Transverse colon (tissue), 4 donors: ENCODE measurements at regions not wholly inside any gene's neighbourhood (a gene's known extent, or its start where the extent isn't known, plus 50 kb on each side); places are given as distances from the start of the nearest gene placed in this dataset.

Source experiments
- DNase-seq: peaks from one replicate; pipeline ENCODE4 v3.0.0-alpha.2; 2019
- H3K27ac ChIP-seq, 4 donors: fragments of 200-600 bp; sonication (generic); 2 replicates each; pipeline ENCODE4 v1.5.1; 2016 to 2018; ENCODE audit warnings: inconsistent platforms in 4 of 4
- H3K27me3 ChIP-seq: fragments of 200-600 bp; sonication (generic); 2 replicates; pipeline ENCODE4 v1.5.1; 2017; ENCODE audit warnings: inconsistent platforms
- H3K36me3 ChIP-seq, 4 donors: fragments of 200-600 bp; sonication (generic); 2 replicates each; pipeline ENCODE4 v1.5.1; 2017 to 2019; ENCODE audit warnings: inconsistent platforms in 4 of 4
- H3K4me1 ChIP-seq, 4 donors: fragments of 200-600 bp; sonication (generic); 2 replicates each; pipeline ENCODE4 v1.5.1; 2017 to 2020; ENCODE audit warnings: inconsistent platforms in 4 of 4
- H3K4me3 ChIP-seq, 4 donors: fragments of 200-600 bp; sonication (generic); 1 replicate in 1 of 4; 2 replicates in 3 of 4; pipeline versions ENCODE4 v1.5.1 to v1.6.1; 2017 to 2019; ENCODE audit warnings: inconsistent platforms in 4 of 4
- H3K9me3 ChIP-seq, 2 donors: fragments of 200-600 bp; sonication (generic); 2 replicates each; pipeline ENCODE4 v1.5.1; 2017 to 2019; ENCODE audit warnings: inconsistent platforms in 2 of 2
- CTCF ChIP-seq, 5 experiments: fragments of 200-600 bp in 3 of 5; fragments of 450-650 bp in 2 of 5; sonication (generic) in 3 of 5; IDR thresholded peaks; 1 replicate in 2 of 5; 2 replicates in 3 of 5; pipeline ENCODE4 v1.5.1; 2016 to 2017; ENCODE audit warnings: antibody characterized with exemption in 5 of 5, inconsistent platforms in 3 of 5, mild to moderate bottlenecking in 2 of 5, moderate library complexity in 1 of 5
- EP300 ChIP-seq: sonication (generic); formaldehyde crosslinking; IDR thresholded peaks from one replicate; pipeline ENCODE4 v1.6.1; 2017; ENCODE audit warnings: antibody characterized with exemption, low read depth
- POLR2A ChIP-seq: fragments of 450-650 bp; IDR thresholded peaks from one replicate; pipeline ENCODE4 v1.6.1; 2016; ENCODE audit warnings: antibody characterized with exemption, mild to moderate bottlenecking, moderate library complexity
- POLR2AphosphoS5 ChIP-seq, 3 donors: sonication (generic); formaldehyde crosslinking; IDR thresholded peaks; one replicate each; pipeline ENCODE4 v1.6.1; 2016; ENCODE audit warnings: antibody characterized with exemption in 3 of 3
- WGBS, 2 donors: methylation state at CpG; one replicate each; pipeline ENCODE4 v1.1.5; 2018; ENCODE audit warnings: low coverage in 1 of 2; 5-methylcytosine and 5-hydroxymethylcytosine counted together
- in situ Hi-C, 4 donors: fragments of 200-750 bp; cut with MboI; loops; one replicate each; pipeline versions ENCODE4 v1.15.0 to v1.15.1; 2017; ENCODE audit warnings: low sequenced_read_pairs in 3 of 4, low pct_ligation_motif_present in 1 of 4, low pct_unique_long_range_greater_than_20kb in 1 of 4
- intact Hi-C: fragments of 100-400 bp; cut with DNase I; formaldehyde crosslinking; loops from one replicate; pipeline ENCODE4 v1.15.1; 2023; ENCODE audit warnings: low total_unique reads

- Histone ChIP-seq H3K36me3 (no peaks in the 10 kb centered on the region), H3K4me3 (no peak overlapping the region), H3K9me3 (no peaks in the 10 kb centered on the region), H3K27ac (no peak overlapping the region), H3K4me1 (no peaks in the 10 kb centered on the region), H3K27me3 (no peaks in the 10 kb centered on the region)
- DNase-seq = no peak
- 70 to 80% methylated on average over 3 of the region's 3 CpGs for WGBS, 2 donors
- TF ChIP-seq EP300 = no peak
- TF ChIP-seq CTCF (IDR thresholded peaks at IDR 0.05) = no peak
- no peak for TF ChIP-seq POLR2A
- TF ChIP-seq POLR2AphosphoS5 (IDR thresholded peaks at IDR 0.05) = no peak
- in situ Hi-C loops (no loop called here), intact Hi-C loops (no loop called here)
These were observed 184.4 kb upstream of the SLC39A10 start for GRCh38 chr2:195472501-195473234.

DNA sequence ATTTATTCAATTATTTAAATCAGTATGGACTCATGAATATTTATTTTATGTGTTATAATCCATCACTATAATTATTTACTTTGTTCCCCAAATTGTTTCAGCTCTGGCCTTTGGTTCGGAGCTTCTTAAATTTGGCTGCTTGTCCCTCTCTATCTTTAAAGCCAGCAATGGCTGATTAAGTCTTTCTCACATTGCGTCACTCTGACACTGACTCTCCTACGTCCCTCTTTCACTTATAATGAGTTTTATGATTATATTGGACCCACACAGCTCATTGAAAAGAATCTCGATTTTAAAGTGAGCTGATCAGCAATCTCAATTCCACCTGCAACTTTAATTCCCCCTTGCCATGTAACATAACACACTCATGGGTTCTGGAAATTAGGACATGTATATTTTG is 185.2 kb upstream of the SLC39A10 start:
- DNase-seq = no peak
- intact Hi-C loops = no loop called here
- Histone ChIP-seq H3K36me3 (no peaks in the 10 kb centered on the region), H3K27ac (no peak overlapping the region), H3K9me3 (no peaks in the 10 kb centered on the region), H3K27me3 (no peaks in the 10 kb centered on the region), H3K4me1 (no peaks in the 10 kb centered on the region), H3K4me3 (no peak overlapping the region)
- 86 to 87% methylated on average over 4 of the region's 4 CpGs for WGBS, 2 donors
- in situ Hi-C loops = no loop called here
- TF ChIP-seq POLR2AphosphoS5 (IDR thresholded peaks at IDR 0.05) = no peak
- TF ChIP-seq POLR2A = no peak
- no peak for TF ChIP-seq CTCF (IDR thresholded peaks at IDR 0.05)
- TF ChIP-seq EP300 = no peak

DNA sequence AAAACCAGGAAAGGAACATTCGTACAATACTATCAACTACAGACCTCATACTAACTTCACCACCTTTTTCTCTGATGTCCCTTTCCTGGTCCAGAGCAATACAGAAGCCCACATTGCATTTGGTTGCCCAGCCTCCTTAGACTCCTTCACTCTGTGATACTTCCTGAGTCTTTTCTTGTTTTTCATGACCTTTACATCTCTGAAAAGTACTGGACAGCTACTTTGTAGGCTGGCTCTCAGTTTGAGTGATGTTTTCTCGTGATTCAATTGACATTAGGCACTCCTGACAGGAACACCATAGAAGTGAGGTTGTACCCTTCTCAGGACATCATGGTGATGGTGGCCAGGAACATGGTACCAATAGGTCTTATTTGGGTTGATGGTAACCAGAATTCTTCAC is 185.9 kb upstream of the SLC39A10 start:
- 72 to 86% methylated on average over 2 of the region's 2 CpGs for WGBS, 2 donors
- Histone ChIP-seq H3K27me3 (no peaks in the 10 kb centered on the region), H3K36me3 (no peaks in the 10 kb centered on the region), H3K4me1 (no peaks in the 10 kb centered on the region), H3K9me3 (no peaks in the 10 kb centered on the region), H3K4me3 (no peak overlapping the region), H3K27ac (no peak overlapping the region)
- no peak for TF ChIP-seq POLR2A
- no peak for TF ChIP-seq POLR2AphosphoS5 (IDR thresholded peaks at IDR 0.05)
- TF ChIP-seq CTCF (IDR thresholded peaks at IDR 0.05) = no peak
- TF ChIP-seq EP300 = no peak
- no peak for DNase-seq
- intact Hi-C loops (no loop called here), in situ Hi-C loops (no loop called here)

DNA sequence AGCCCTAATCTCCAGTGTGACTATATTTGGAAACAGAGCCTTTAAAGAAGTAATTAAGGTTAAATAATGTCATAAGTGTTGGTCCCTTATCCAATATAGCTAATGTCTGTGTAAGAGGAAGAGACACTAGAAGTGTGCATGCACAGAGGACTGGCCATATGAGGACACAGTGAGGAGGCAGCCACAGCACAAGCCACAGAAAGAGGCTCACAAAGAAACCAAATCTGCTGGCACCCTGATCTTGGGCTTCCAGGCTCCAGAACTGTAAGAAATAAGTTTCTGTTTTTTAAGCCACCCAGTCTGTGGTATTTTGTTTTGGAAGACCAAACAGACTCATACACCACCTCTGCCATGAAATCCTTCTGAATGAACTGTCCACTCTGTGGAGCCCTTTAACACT is 186.4 kb upstream of the SLC39A10 start:
- no peak for DNase-seq
- H3K36me3 ChIP-seq = no peaks in the 10 kb centered on the region
- no peaks in the 10 kb centered on the region for H3K27me3 ChIP-seq
- no peak overlapping the region for H3K4me3 ChIP-seq
- no peak overlapping the region for H3K27ac ChIP-seq
- intact Hi-C loops = no loop called here
- TF ChIP-seq CTCF (IDR thresholded peaks at IDR 0.05) (no peak), POLR2AphosphoS5 (IDR thresholded peaks at IDR 0.05) (no peak), POLR2A (no peak), EP300 (no peak)
- no peaks in the 10 kb centered on the region for H3K4me1 ChIP-seq
- in situ Hi-C loops = no loop called here
- no peaks in the 10 kb centered on the region for H3K9me3 ChIP-seq
